ENCODE measurements at regions not wholly inside any gene's neighbourhood (a gene's known extent, or its start where the extent isn't known, plus 50 kb on each side); places are given as distances from the start of the nearest gene placed in this dataset.
"Not testable (repeated sequence)": the region's sequence is repeated elsewhere in the genome, so short reads cannot be mapped to it uniquely, and the experiment has no call there.

- Histone ChIP-seq H4K20me1 (ENCODE audit: insufficient read depth, low read length, poor library complexity, severe bottlenecking) (no peaks in the 10 kb centered on the region), H3K27me3 (ENCODE audit: insufficient read depth, low read length, poor library complexity, severe bottlenecking) (no peaks in the 10 kb centered on the region), H3K36me3 (ENCODE audit: insufficient read depth, low read length) (no peaks in the 10 kb centered on the region), H3K4me3 (ENCODE audit: low read length, poor library complexity, severe bottlenecking) (no peak overlapping the region), H3K9me3 (ENCODE audit: insufficient read depth, low read depth, low read length) (no peaks in the 10 kb centered on the region), H3K4me1 (ENCODE audit: insufficient read depth, low read length, poor library complexity, severe bottlenecking) (no peaks in the 10 kb centered on the region), H3K4me2 (ENCODE audit: low read depth, low read length, poor library complexity, severe bottlenecking) (no peak overlapping the region), H3K79me2 (ENCODE audit: insufficient read depth, low read length) (no peaks in the 10 kb centered on the region), H3F3A (ENCODE audit: low read depth) (no peaks in the 10 kb centered on the region), H3K9ac (ENCODE audit: low read depth, low read length, poor library complexity, severe bottlenecking) (no peak overlapping the region), H3K9me2 (replicated peaks; ENCODE audit: low read depth, low read length) (no peaks in the 10 kb centered on the region), H2AFZ (ENCODE audit: low read length) (no peak overlapping the region)
- TF ChIP-seq EZH2phosphoT487 (IDR thresholded peaks at IDR 0.05; ENCODE audit: borderline replicate concordance): no peak
- TF ChIP-seq, protein P1, sequence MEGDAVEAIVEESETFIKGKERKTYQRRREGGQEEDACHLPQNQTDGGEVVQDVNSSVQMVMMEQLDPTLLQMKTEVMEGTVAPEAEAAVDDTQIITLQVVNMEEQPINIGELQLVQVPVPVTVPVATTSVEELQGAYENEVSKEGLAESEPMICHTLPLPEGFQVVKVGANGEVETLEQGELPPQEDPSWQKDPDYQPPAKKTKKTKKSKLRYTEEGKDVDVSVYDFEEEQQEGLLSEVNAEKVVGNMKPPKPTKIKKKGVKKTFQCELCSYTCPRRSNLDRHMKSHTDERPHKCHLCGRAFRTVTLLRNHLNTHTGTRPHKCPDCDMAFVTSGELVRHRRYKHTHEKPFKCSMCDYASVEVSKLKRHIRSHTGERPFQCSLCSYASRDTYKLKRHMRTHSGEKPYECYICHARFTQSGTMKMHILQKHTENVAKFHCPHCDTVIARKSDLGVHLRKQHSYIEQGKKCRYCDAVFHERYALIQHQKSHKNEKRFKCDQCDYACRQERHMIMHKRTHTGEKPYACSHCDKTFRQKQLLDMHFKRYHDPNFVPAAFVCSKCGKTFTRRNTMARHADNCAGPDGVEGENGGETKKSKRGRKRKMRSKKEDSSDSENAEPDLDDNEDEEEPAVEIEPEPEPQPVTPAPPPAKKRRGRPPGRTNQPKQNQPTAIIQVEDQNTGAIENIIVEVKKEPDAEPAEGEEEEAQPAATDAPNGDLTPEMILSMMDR (conservative IDR thresholded peaks at IDR 0.05; ENCODE audit: low read length): no peak
These were observed 88.8 kb upstream of the RUFY1 start for GRCh38 chr5:179461576-179461975.

GRCh38 chr5:179459771-179460170, 90.6 kb upstream of the RUFY1 start:
- TF ChIP-seq EZH2phosphoT487 (IDR thresholded peaks at IDR 0.05; ENCODE audit: borderline replicate concordance): no peak
- TF ChIP-seq, protein P1 (conservative IDR thresholded peaks at IDR 0.05; ENCODE audit: low read length): no peak
- Histone ChIP-seq H3K4me2 (ENCODE audit: low read depth, low read length, poor library complexity, severe bottlenecking) (no peak overlapping the region), H3F3A (ENCODE audit: low read depth) (no peaks in the 10 kb centered on the region), H3K27me3 (ENCODE audit: insufficient read depth, low read length, poor library complexity, severe bottlenecking) (no peaks in the 10 kb centered on the region), H3K4me3 (ENCODE audit: low read length, poor library complexity, severe bottlenecking) (no peak overlapping the region), H4K20me1 (ENCODE audit: insufficient read depth, low read length, poor library complexity, severe bottlenecking) (no peaks in the 10 kb centered on the region), H3K4me1 (ENCODE audit: insufficient read depth, low read length, poor library complexity, severe bottlenecking) (no peaks in the 10 kb centered on the region), H3K36me3 (ENCODE audit: insufficient read depth, low read length) (no peaks in the 10 kb centered on the region), H3K9me2 (replicated peaks; ENCODE audit: low read depth, low read length) (no peaks in the 10 kb centered on the region), H3K79me2 (ENCODE audit: insufficient read depth, low read length) (no peaks in the 10 kb centered on the region), H3K9ac (ENCODE audit: low read depth, low read length, poor library complexity, severe bottlenecking) (no peak overlapping the region), H2AFZ (ENCODE audit: low read length) (no peak overlapping the region), H3K9me3 (ENCODE audit: insufficient read depth, low read depth, low read length) (no peaks in the 10 kb centered on the region)

GRCh38 chr5:179457612-179458011, 92.7 kb upstream of the RUFY1 start:
- Histone ChIP-seq H3K36me3 (ENCODE audit: insufficient read depth, low read length) (no peaks in the 10 kb centered on the region), H3K79me2 (ENCODE audit: insufficient read depth, low read length) (no peaks in the 10 kb centered on the region), H3K27me3 (ENCODE audit: insufficient read depth, low read length, poor library complexity, severe bottlenecking) (no peaks in the 10 kb centered on the region), H2AFZ (ENCODE audit: low read length) (no peak overlapping the region), H3K9me2 (replicated peaks; ENCODE audit: low read depth, low read length) (no peaks in the 10 kb centered on the region), H3K9me3 (ENCODE audit: insufficient read depth, low read depth, low read length) (no peaks in the 10 kb centered on the region), H3K4me3 (ENCODE audit: low read length, poor library complexity, severe bottlenecking) (no peak overlapping the region), H3K9ac (ENCODE audit: low read depth, low read length, poor library complexity, severe bottlenecking) (no peak overlapping the region), H4K20me1 (ENCODE audit: insufficient read depth, low read length, poor library complexity, severe bottlenecking) (no peaks in the 10 kb centered on the region), H3K4me1 (ENCODE audit: insufficient read depth, low read length, poor library complexity, severe bottlenecking) (no peaks in the 10 kb centered on the region), H3F3A (ENCODE audit: low read depth) (no peaks in the 10 kb centered on the region), H3K4me2 (ENCODE audit: low read depth, low read length, poor library complexity, severe bottlenecking) (no peak overlapping the region)
- TF ChIP-seq, protein P1 (conservative IDR thresholded peaks at IDR 0.05; ENCODE audit: low read length): no peak
- TF ChIP-seq EZH2phosphoT487 (IDR thresholded peaks at IDR 0.05; ENCODE audit: borderline replicate concordance): no peak

DNA sequence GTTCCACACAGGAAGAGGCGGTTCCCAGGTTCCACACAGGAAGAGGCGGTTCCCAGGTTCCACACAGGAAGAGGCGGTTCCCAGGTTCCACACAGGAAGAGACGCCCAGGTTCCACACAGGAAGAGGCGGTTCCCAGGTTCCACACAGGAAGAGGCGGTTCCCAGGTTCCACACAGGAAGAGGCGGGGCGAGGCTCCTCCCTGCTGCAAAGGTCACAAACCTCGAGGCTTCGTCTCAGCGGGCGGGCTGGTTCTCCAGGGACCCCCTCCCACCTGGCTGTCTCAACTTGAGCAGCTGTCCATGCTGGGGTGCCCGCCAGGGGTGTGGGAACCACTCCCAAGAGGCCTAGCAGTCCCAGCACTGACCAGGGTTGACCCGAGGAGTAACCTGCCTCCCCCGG, 94.3 kb upstream of the RUFY1 start:
- not testable (repeated sequence) for H2AFZ ChIP-seq (ENCODE audit: low read length); H3K4me2 ChIP-seq (ENCODE audit: low read depth, low read length, poor library complexity, severe bottlenecking)

More for the DNA sequence above, 94.3 kb upstream of the RUFY1 start:
- H3K79me2 ChIP-seq (ENCODE audit: insufficient read depth, low read length); H3K9ac ChIP-seq (ENCODE audit: low read depth, low read length, poor library complexity, severe bottlenecking); H3K4me3 ChIP-seq (ENCODE audit: low read length, poor library complexity, severe bottlenecking); H3K27me3 ChIP-seq (ENCODE audit: insufficient read depth, low read length, poor library complexity, severe bottlenecking); H4K20me1 ChIP-seq (ENCODE audit: insufficient read depth, low read length, poor library complexity, severe bottlenecking); H3K9me2 ChIP-seq (replicated peaks; ENCODE audit: low read depth, low read length); H3K9me3 ChIP-seq (ENCODE audit: insufficient read depth, low read depth, low read length); H3K36me3 ChIP-seq (ENCODE audit: insufficient read depth, low read length); H3K4me1 ChIP-seq (ENCODE audit: insufficient read depth, low read length, poor library complexity, severe bottlenecking); H3F3A ChIP-seq (ENCODE audit: low read depth): not testable (repeated sequence)
